Lung (tissue), 11 donors: ENCODE measurements at regions not wholly inside any gene's neighbourhood (a gene's known extent, or its start where the extent isn't known, plus 50 kb on each side); places are given as distances from the start of the nearest gene placed in this dataset.
A peak's percentile ranks its signal among the peaks of the same experiment; 100 is the strongest.

Experiments
- ATAC-seq: fragments of 200-7000 bp; cut with Tn5 transposase; one replicate; pipeline ENCODE4 v1.9.1; 2020; ENCODE audit warnings: moderate number of reproducible peaks; ENCODE audit not compliant: insufficient read depth, low FRiP score
- DNase-seq, 3 donors: peaks; one replicate each; pipeline ENCODE4 v3.0.0-alpha.2; 2013 to 2017
- H3K27ac ChIP-seq, 2 donors: one replicate each; pipeline ENCODE4 v1.5.1; 2013; ENCODE audit warnings: mild to moderate bottlenecking in 2 of 2, moderate library complexity in 2 of 2, control low read depth in 1 of 2, inconsistent platforms in 1 of 2, low read depth in 1 of 2, low read length in 1 of 2
- H3K27me3 ChIP-seq, 3 donors: one replicate each; pipeline ENCODE4 v1.5.1; 2013; ENCODE audit warnings: low read length in 2 of 3; ENCODE audit not compliant: control insufficient read depth in 3 of 3, insufficient read depth in 3 of 3
- H3K36me3 ChIP-seq, 4 donors: one replicate each; pipeline ENCODE4 v1.5.1; 2013; ENCODE audit warnings: low read length in 4 of 4, mild to moderate bottlenecking in 1 of 4, moderate library complexity in 1 of 4; ENCODE audit not compliant: control insufficient read depth in 4 of 4, insufficient read depth in 4 of 4
- H3K4me1 ChIP-seq, 5 donors: one replicate each; pipeline ENCODE4 v1.5.1; 2013; ENCODE audit warnings: low read length in 5 of 5, mild to moderate bottlenecking in 2 of 5, moderate library complexity in 1 of 5; ENCODE audit not compliant: control insufficient read depth in 5 of 5, insufficient read depth in 5 of 5
- H3K4me3 ChIP-seq: one replicate; pipeline ENCODE4 v1.5.1; 2013; ENCODE audit warnings: mild to moderate bottlenecking, control low read depth, moderate library complexity
- H3K9ac ChIP-seq, 2 donors: one replicate each; pipeline ENCODE4 v1.5.1; 2013; ENCODE audit warnings: low read length in 2 of 2, control low read depth in 1 of 2; ENCODE audit not compliant: insufficient read depth in 1 of 2
- H3K9me3 ChIP-seq, 4 donors: one replicate each; pipeline ENCODE4 v1.5.1; 2013; ENCODE audit warnings: low read length in 3 of 4, mild to moderate bottlenecking in 1 of 4, moderate library complexity in 1 of 4; ENCODE audit not compliant: control insufficient read depth in 4 of 4, insufficient read depth in 3 of 4
- WGBS, 2 donors: extraction: QIAGEN DNeasy Blood & Tissue Kit; methylation state at CpG; one replicate each; pipeline ENCODE4 v1.1.7; 2013; 5-methylcytosine and 5-hydroxymethylcytosine counted together
- TF ChIP-seq, protein P1 (sequence below): IDR thresholded peaks from 2 replicates; pipeline ENCODE4 v1.5.1; 2012; ENCODE audit warnings: mild to moderate bottlenecking; ENCODE audit errors: control extremely low read depth, extremely low read depth
- donor health status: control.
- donor health status: control.
- donor health status: Bipolar disorder and iron deficiency.
- donor health status: healthy.
- donor health status: DM: yes; HTN: yes; CAD: no.

DNA sequence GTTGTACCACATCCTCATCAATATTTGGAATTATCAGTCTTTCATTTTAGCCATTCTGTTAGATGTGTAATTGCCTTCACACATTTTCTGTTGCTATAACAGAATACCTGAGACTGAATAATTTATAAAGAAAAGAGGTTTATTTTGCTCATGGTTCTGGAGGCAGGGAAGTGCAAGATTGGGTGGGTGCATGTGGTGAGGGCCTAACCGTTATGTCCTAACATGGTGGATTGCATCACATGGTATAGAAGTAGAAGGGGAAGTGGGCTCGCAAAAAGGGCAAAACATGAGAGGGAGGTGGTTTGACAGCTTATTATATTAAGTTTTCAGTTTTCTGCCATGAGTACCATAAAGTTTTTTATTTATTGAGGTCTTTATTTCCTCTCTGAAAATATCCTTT, 452.0 kb downstream of the ARL4A start:
- WGBS, 2 donors = 69 to 81% methylated on average over 2 of the region's 2 CpGs
- Histone ChIP-seq H3K4me3 (no peak overlapping the region), H3K9me3 (no peaks in the 10 kb centered on the region), H3K27ac (no peak overlapping the region), H3K4me1 (peaks cover 0 to 3% (median 0%) of the 10 kb centered on the region in 5 donors), H3K36me3 (no peaks in the 10 kb centered on the region), H3K27me3 (no peaks in the 10 kb centered on the region), H3K9ac (no peak overlapping the region)
- ATAC-seq (no peak), DNase-seq (no peak)
- TF ChIP-seq, protein P1, sequence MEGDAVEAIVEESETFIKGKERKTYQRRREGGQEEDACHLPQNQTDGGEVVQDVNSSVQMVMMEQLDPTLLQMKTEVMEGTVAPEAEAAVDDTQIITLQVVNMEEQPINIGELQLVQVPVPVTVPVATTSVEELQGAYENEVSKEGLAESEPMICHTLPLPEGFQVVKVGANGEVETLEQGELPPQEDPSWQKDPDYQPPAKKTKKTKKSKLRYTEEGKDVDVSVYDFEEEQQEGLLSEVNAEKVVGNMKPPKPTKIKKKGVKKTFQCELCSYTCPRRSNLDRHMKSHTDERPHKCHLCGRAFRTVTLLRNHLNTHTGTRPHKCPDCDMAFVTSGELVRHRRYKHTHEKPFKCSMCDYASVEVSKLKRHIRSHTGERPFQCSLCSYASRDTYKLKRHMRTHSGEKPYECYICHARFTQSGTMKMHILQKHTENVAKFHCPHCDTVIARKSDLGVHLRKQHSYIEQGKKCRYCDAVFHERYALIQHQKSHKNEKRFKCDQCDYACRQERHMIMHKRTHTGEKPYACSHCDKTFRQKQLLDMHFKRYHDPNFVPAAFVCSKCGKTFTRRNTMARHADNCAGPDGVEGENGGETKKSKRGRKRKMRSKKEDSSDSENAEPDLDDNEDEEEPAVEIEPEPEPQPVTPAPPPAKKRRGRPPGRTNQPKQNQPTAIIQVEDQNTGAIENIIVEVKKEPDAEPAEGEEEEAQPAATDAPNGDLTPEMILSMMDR = no peak

- WGBS, 2 donors = 70 to 80% methylated on average over 4 of the region's 4 CpGs
- Histone ChIP-seq H3K27ac (no peak overlapping the region), H3K9me3 (no peaks in the 10 kb centered on the region), H3K27me3 (no peaks in the 10 kb centered on the region), H3K4me1 (peaks cover 0 to 11% (median 0%) of the 10 kb centered on the region in 5 donors), H3K4me3 (no peak overlapping the region), H3K36me3 (no peaks in the 10 kb centered on the region), H3K9ac (no peak overlapping the region)
- no peak for ATAC-seq
- TF ChIP-seq, protein P1 = no peak
- DNase-seq = peak; percentile 63 to 91 (median 87)
Measured at GRCh38 chr7:13144673-13145072, 457.2 kb downstream of the ARL4A start.

DNA sequence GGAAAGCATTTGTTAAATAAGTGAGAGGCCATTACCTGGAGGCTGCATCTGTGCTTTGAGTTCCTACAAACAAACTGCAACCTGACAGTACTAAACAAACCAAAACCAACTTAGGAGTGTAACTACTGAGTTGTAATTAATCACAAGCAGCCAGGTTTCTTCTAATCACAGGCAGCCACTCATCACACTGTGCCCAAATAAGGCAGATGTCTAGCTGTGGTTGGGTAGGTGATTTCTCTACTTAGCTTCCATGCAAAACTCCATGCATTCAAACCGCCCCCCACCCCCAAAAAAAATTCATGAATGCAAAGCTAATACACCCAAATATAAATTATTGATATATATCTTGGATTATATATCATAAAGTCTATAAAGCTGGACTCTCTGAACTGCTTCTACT, 461.1 kb downstream of the ARL4A start:
- 47 to 61% methylated on average over 1 of the region's 1 CpG for WGBS, 2 donors
- Histone ChIP-seq H3K36me3 (no peaks in the 10 kb centered on the region), H3K4me3 (no peak overlapping the region), H3K27ac (no peak overlapping the region), H3K4me1 (peaks cover 0 to 11% (median 0%) of the 10 kb centered on the region in 5 donors), H3K27me3 (no peaks in the 10 kb centered on the region), H3K9me3 (no peaks in the 10 kb centered on the region), H3K9ac (no peak overlapping the region)
- DNase-seq (no peak), ATAC-seq (no peak)
- TF ChIP-seq, protein P1 = no peak

DNA sequence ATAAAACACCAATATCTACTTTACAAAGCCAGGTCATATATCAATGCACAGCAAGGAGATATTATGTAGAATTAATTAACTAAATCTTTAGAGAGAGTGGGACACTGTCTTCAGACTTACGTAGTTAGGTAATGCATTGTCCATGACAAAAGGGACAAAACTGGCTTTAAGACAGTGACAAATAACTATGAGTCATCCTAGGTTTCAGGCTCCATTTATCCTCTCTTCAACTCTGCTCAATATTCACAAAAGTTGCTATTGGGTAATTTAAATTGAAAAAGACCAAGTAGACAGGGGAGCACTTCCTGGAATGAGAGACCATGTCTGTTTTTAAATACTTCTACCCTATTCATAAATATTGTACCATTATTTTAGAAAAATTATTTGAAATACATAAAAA, 464.5 kb downstream of the ARL4A start:
- Histone ChIP-seq H3K9me3 (no peaks in the 10 kb centered on the region), H3K4me1 (no peaks in the 10 kb centered on the region), H3K36me3 (no peaks in the 10 kb centered on the region), H3K4me3 (no peak overlapping the region), H3K27ac (no peak overlapping the region), H3K27me3 (no peaks in the 10 kb centered on the region), H3K9ac (no peak overlapping the region)
- DNase-seq = no peak
- no peak for ATAC-seq
- TF ChIP-seq, protein P1 = no peak
- 91 to 98% methylated on average over 1 of the region's 1 CpG for WGBS, 2 donors
